Hepatocyte (in vitro differentiated cells): ENCODE measurements at regions not wholly inside any gene's neighbourhood (a gene's known extent, or its start where the extent isn't known, plus 50 kb on each side); places are given as distances from the start of the nearest gene placed in this dataset.
A peak's percentile ranks its signal among the peaks of the same experiment; 100 is the strongest.

Source experiments
- DNase-seq: peaks from one replicate; pipeline ENCODE4 v3.0.0-alpha.2; 2016; ENCODE audit warnings: low spot score
- H2AFZ ChIP-seq: fragments of 200-600 bp; sonication (generic); 2 replicates; pipeline ENCODE4 v1.6.0; 2016; ENCODE audit warnings: antibody characterized with exemption, mild to moderate bottlenecking
- H3K27ac ChIP-seq: fragments of 200-600 bp; sonication (generic); 2 replicates; pipeline ENCODE4 v1.5.1; 2016; ENCODE audit warnings: mild to moderate bottlenecking
- H3K27me3 ChIP-seq: fragments of 200-600 bp; sonication (generic); 2 replicates; pipeline ENCODE4 v1.6.1; 2016
- H3K36me3 ChIP-seq: fragments of 200-600 bp; sonication (generic); replicated peaks from 2 replicates; pipeline ENCODE4 v1.5.1; 2016; ENCODE audit warnings: low read depth; ENCODE audit not compliant: insufficient read depth
- H3K4me1 ChIP-seq: fragments of 200-600 bp; sonication (generic); 2 replicates; pipeline ENCODE4 v1.5.1; 2016; ENCODE audit warnings: mild to moderate bottlenecking, moderate library complexity; ENCODE audit not compliant: insufficient read depth
- H3K4me2 ChIP-seq: fragments of 200-600 bp; sonication (generic); 2 replicates; pipeline ENCODE4 v1.6.0; 2016
- H3K4me3 ChIP-seq: fragments of 200-600 bp; sonication (generic); 2 replicates; pipeline ENCODE4 v1.5.1; 2016; ENCODE audit warnings: mild to moderate bottlenecking
- H3K79me2 ChIP-seq: fragments of 200-600 bp; sonication (generic); 2 replicates; pipeline ENCODE4 v1.6.0; 2017; ENCODE audit warnings: mild to moderate bottlenecking
- H3K9me2 ChIP-seq: fragments of 200-600 bp; sonication (generic); replicated peaks from 2 replicates; pipeline ENCODE4 v1.6.0; 2017; ENCODE audit warnings: mild to moderate bottlenecking; ENCODE audit not compliant: insufficient read depth
- H3K9me3 ChIP-seq: fragments of 200-600 bp; sonication (generic); 2 replicates; pipeline ENCODE4 v1.5.1; 2016; ENCODE audit warnings: low read depth, mild to moderate bottlenecking
- H4K20me1 ChIP-seq: fragments of 200-600 bp; sonication (generic); 2 replicates; pipeline ENCODE4 v1.6.0; 2016; ENCODE audit warnings: mild to moderate bottlenecking; ENCODE audit not compliant: insufficient read depth, poor library complexity, severe bottlenecking
- CTCF ChIP-seq: fragments of 200-600 bp; sonication (generic); IDR thresholded peaks from 2 replicates; pipeline ENCODE4 v1.5.1; 2016; ENCODE audit warnings: antibody characterized with exemption, mild to moderate bottlenecking; ENCODE audit not compliant: poor library complexity
- EZH2 ChIP-seq: fragments of 200-600 bp; sonication (generic); IDR thresholded peaks from 2 replicates; pipeline ENCODE4 v1.6.1; 2016; ENCODE audit warnings: antibody characterized with exemption, mild to moderate bottlenecking, borderline replicate concordance
- EZH2phosphoT487 ChIP-seq: fragments of 200-600 bp; sonication (generic); IDR thresholded peaks from one replicate; pipeline ENCODE4 v1.6.1; 2018; ENCODE audit warnings: antibody characterized with exemption, mild to moderate bottlenecking, low read depth, moderate library complexity; ENCODE audit not compliant: unreplicated experiment, severe bottlenecking
- WGBS: methylation state at CpG from one replicate; pipeline ENCODE4 v1.1.6; 2016; ENCODE audit warnings: low lambda C conversion rate; ENCODE audit errors: missing lambda C conversion rate; 5-methylcytosine and 5-hydroxymethylcytosine counted together

GRCh38 chr3:74269689-74270088, 344.8 kb downstream of the CNTN3 start:
- H3K4me3 ChIP-seq, result no peak overlapping the region
- H3K9me3 ChIP-seq, result no peaks in the 10 kb centered on the region
- DNase-seq, result no peak
- no peak overlapping the region for H3K4me2 ChIP-seq
- no peak overlapping the region for H3K27ac ChIP-seq
- no peaks in the 10 kb centered on the region for H3K27me3 ChIP-seq
- H3K36me3 ChIP-seq, result no peaks in the 10 kb centered on the region
- no peaks in the 10 kb centered on the region for H4K20me1 ChIP-seq
- no peaks in the 10 kb centered on the region for H3K4me1 ChIP-seq
- H2AFZ ChIP-seq, result no peak overlapping the region
- TF ChIP-seq CTCF, result no peak
- TF ChIP-seq EZH2phosphoT487, result no peak
- no peak for TF ChIP-seq EZH2
- H3K9me2 ChIP-seq, result no peaks in the 10 kb centered on the region
- H3K79me2 ChIP-seq, result no peaks in the 10 kb centered on the region

- no peaks in the 10 kb centered on the region for H4K20me1 ChIP-seq
- no peak overlapping the region for H2AFZ ChIP-seq
- no peak overlapping the region for H3K27ac ChIP-seq
- H3K4me3 ChIP-seq, result no peak overlapping the region
- no peaks in the 10 kb centered on the region for H3K9me2 ChIP-seq
- no peaks in the 10 kb centered on the region for H3K79me2 ChIP-seq
- 59% methylated on average over 2 of the region's 2 CpGs for WGBS
- DNase-seq, result no peak
- H3K4me1 ChIP-seq, result no peaks in the 10 kb centered on the region
- no peak for TF ChIP-seq EZH2
- TF ChIP-seq EZH2phosphoT487, result no peak
- TF ChIP-seq CTCF, result no peak
- no peaks in the 10 kb centered on the region for H3K9me3 ChIP-seq
- H3K36me3 ChIP-seq, result no peaks in the 10 kb centered on the region
- H3K4me2 ChIP-seq, result no peak overlapping the region
- H3K27me3 ChIP-seq, result no peaks in the 10 kb centered on the region
Measured at GRCh38 chr3:74268753-74269152, 345.7 kb downstream of the CNTN3 start.

- no peaks in the 10 kb centered on the region for H3K9me3 ChIP-seq
- no peaks in the 10 kb centered on the region for H3K36me3 ChIP-seq
- no peaks in the 10 kb centered on the region for H3K27me3 ChIP-seq
- H3K4me2 ChIP-seq, result no peak overlapping the region
- no peaks in the 10 kb centered on the region for H4K20me1 ChIP-seq
- no peaks in the 10 kb centered on the region for H3K4me1 ChIP-seq
- TF ChIP-seq EZH2, result no peak
- TF ChIP-seq CTCF, result peak; percentile 79
- peak; percentile 81 for DNase-seq
- no peak overlapping the region for H2AFZ ChIP-seq
- H3K79me2 ChIP-seq, result no peaks in the 10 kb centered on the region
- H3K27ac ChIP-seq, result no peak overlapping the region
- no peaks in the 10 kb centered on the region for H3K9me2 ChIP-seq
- H3K4me3 ChIP-seq, result no peak overlapping the region
- WGBS, result 39% methylated on average over 13 of the region's 13 CpGs
Measured at GRCh38 chr3:74267588-74268184, 346.8 kb downstream of the CNTN3 start.

- TF ChIP-seq EZH2phosphoT487 (no peak), EZH2 (no peak), CTCF (no peak)
Measured at GRCh38 chr3:74267131-74267530, 347.3 kb downstream of the CNTN3 start.

More at GRCh38 chr3:74267131-74267530, 347.3 kb downstream of the CNTN3 start:
- Histone ChIP-seq H3K27me3 (peaks cover under 1% of the 10 kb centered on the region), H3K4me3 (no peak overlapping the region), H3K36me3 (no peaks in the 10 kb centered on the region), H3K9me3 (no peaks in the 10 kb centered on the region), H3K4me2 (no peak overlapping the region), H3K79me2 (no peaks in the 10 kb centered on the region), H3K9me2 (no peaks in the 10 kb centered on the region), H3K4me1 (no peaks in the 10 kb centered on the region), H2AFZ (no peak overlapping the region), H3K27ac (no peak overlapping the region), H4K20me1 (no peaks in the 10 kb centered on the region)
- WGBS, result 71% methylated on average over 5 of the region's 5 CpGs
- no peak for DNase-seq
